DOHH2 (cell line): ENCODE measurements at regions not wholly inside any gene's neighbourhood (a gene's known extent, or its start where the extent isn't known, plus 50 kb on each side); places are given as distances from the start of the nearest gene placed in this dataset.

ENCODE experiments used
- H3F3A ChIP-seq: fragments of 200-600 bp; sonication (generic), shearing (Covaris generic); 2 replicates; pipeline ENCODE4 v1.6.0; 2016; ENCODE audit warnings: antibody characterized with exemption, mild to moderate bottlenecking; ENCODE audit not compliant: control insufficient read depth, insufficient read depth
- H3K27ac ChIP-seq: fragments of 200-600 bp; sonication (generic); 2 replicates; pipeline ENCODE4 v1.5.1; 2014; ENCODE audit warnings: low read depth, mild to moderate bottlenecking, low read length, moderate library complexity
- H3K27me3 ChIP-seq: fragments of 200-600 bp; sonication (generic); 2 replicates; pipeline ENCODE4 v1.6.1; 2014; ENCODE audit warnings: mild to moderate bottlenecking, low read length, mixed read lengths; ENCODE audit not compliant: control insufficient read depth
- H3K36me3 ChIP-seq: fragments of 200-600 bp; sonication (generic); 2 replicates; pipeline ENCODE4 v1.6.1; 2014; ENCODE audit warnings: mild to moderate bottlenecking, low read length, moderate library complexity, mixed read lengths; ENCODE audit not compliant: control insufficient read depth
- H3K4me1 ChIP-seq: fragments of 200-600 bp; sonication (generic); 2 replicates; pipeline ENCODE4 v1.6.1; 2014; ENCODE audit warnings: mild to moderate bottlenecking, low read length, mixed read lengths; ENCODE audit not compliant: control insufficient read depth
- H3K4me2 ChIP-seq: fragments of 200-600 bp; sonication (generic); 2 replicates; pipeline ENCODE4 v1.6.0; 2014; ENCODE audit warnings: mild to moderate bottlenecking, low read length, moderate library complexity
- H3K4me3 ChIP-seq: fragments of 200-600 bp; sonication (generic); 2 replicates; pipeline ENCODE4 v1.5.1; 2014; ENCODE audit warnings: mild to moderate bottlenecking, low read length, mixed read lengths
- H3K79me2 ChIP-seq: fragments of 200-600 bp; sonication (generic); 2 replicates; pipeline ENCODE4 v1.6.1; 2014; ENCODE audit warnings: mild to moderate bottlenecking, low read length, mixed read lengths; ENCODE audit not compliant: control insufficient read depth
- H3K9me2 ChIP-seq: fragments of 200-600 bp; sonication (generic); replicated peaks from 2 replicates; pipeline ENCODE4 v1.6.1; 2014; ENCODE audit warnings: mild to moderate bottlenecking, low read length, mixed read lengths; ENCODE audit not compliant: control insufficient read depth
- H3K9me3 ChIP-seq: fragments of 200-600 bp; sonication (generic); 2 replicates; pipeline ENCODE4 v1.6.1; 2014; ENCODE audit warnings: antibody characterized with exemption, low read length, mixed read lengths; ENCODE audit not compliant: control insufficient read depth, insufficient read depth
- H4K20me1 ChIP-seq: fragments of 200-600 bp; sonication (generic); 2 replicates; pipeline ENCODE4 v1.6.0; 2014; ENCODE audit warnings: low read depth, mild to moderate bottlenecking, antibody characterized with exemption, low read length, moderate library complexity; ENCODE audit not compliant: control insufficient read depth, insufficient read depth
- EZH2phosphoT487 ChIP-seq: fragments of 200-600 bp; sonication (generic); IDR thresholded peaks from 2 replicates; pipeline ENCODE4 v1.6.1; 2017; ENCODE audit warnings: borderline replicate concordance, mild to moderate bottlenecking, antibody characterized with exemption, low read length, moderate library complexity, mixed read lengths
- TF ChIP-seq, protein P1 (sequence below): fragments of 200-600 bp; sonication (generic); IDR thresholded peaks from one replicate; pipeline ENCODE4 v1.5.1; 2014; ENCODE audit warnings: antibody characterized with exemption, mild to moderate bottlenecking, low read depth, low read length; ENCODE audit not compliant: poor library complexity, severe bottlenecking

DNA sequence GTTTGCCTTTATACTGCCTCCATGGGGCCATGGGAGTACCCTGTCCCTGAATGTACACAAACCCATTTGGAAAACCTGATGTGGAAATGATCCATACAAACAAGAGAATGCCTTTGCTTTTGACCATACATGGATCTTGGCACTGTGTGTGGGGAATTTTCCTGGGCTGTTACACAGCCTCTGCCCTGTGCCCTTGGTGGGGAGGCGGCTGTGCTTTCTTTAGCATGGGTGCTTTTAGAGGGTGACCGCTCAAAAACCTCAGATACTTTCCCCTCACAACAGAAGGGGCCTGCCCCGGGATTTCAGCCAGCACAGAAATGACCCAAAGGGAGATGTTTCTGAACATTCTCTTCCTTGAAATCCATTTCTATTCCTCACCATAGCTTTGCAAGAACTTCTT lies 194.8 kb downstream of the LMO4 start:
- no peaks in the 10 kb centered on the region for H3K9me2 ChIP-seq
- no peaks in the 10 kb centered on the region for H3K27me3 ChIP-seq
- no peaks in the 10 kb centered on the region for H3F3A ChIP-seq
- H3K36me3 ChIP-seq: no peaks in the 10 kb centered on the region
- no peaks in the 10 kb centered on the region for H4K20me1 ChIP-seq
- no peaks in the 10 kb centered on the region for H3K9me3 ChIP-seq
- no peak overlapping the region for H3K4me2 ChIP-seq
- H3K27ac ChIP-seq: no peak overlapping the region
- no peaks in the 10 kb centered on the region for H3K4me1 ChIP-seq
- H3K79me2 ChIP-seq: no peaks in the 10 kb centered on the region
- TF ChIP-seq, protein P1, sequence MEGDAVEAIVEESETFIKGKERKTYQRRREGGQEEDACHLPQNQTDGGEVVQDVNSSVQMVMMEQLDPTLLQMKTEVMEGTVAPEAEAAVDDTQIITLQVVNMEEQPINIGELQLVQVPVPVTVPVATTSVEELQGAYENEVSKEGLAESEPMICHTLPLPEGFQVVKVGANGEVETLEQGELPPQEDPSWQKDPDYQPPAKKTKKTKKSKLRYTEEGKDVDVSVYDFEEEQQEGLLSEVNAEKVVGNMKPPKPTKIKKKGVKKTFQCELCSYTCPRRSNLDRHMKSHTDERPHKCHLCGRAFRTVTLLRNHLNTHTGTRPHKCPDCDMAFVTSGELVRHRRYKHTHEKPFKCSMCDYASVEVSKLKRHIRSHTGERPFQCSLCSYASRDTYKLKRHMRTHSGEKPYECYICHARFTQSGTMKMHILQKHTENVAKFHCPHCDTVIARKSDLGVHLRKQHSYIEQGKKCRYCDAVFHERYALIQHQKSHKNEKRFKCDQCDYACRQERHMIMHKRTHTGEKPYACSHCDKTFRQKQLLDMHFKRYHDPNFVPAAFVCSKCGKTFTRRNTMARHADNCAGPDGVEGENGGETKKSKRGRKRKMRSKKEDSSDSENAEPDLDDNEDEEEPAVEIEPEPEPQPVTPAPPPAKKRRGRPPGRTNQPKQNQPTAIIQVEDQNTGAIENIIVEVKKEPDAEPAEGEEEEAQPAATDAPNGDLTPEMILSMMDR: no peak
- TF ChIP-seq EZH2phosphoT487: no peak
- H3K4me3 ChIP-seq: no peak overlapping the region

- no peaks in the 10 kb centered on the region for H3K79me2 ChIP-seq
- H3K27ac ChIP-seq: no peak overlapping the region
- H3K4me1 ChIP-seq: no peaks in the 10 kb centered on the region
- no peaks in the 10 kb centered on the region for H3K9me2 ChIP-seq
- H3F3A ChIP-seq: no peaks in the 10 kb centered on the region
- H3K4me3 ChIP-seq: no peak overlapping the region
- TF ChIP-seq, protein P1: no peak
- TF ChIP-seq EZH2phosphoT487: no peak
- no peaks in the 10 kb centered on the region for H3K36me3 ChIP-seq
- no peaks in the 10 kb centered on the region for H3K27me3 ChIP-seq
- no peaks in the 10 kb centered on the region for H4K20me1 ChIP-seq
- H3K4me2 ChIP-seq: no peak overlapping the region
- H3K9me3 ChIP-seq: no peaks in the 10 kb centered on the region
Measured at GRCh38 chr1:87524021-87524754, 195.5 kb downstream of the LMO4 start.

- no peak overlapping the region for H3K27ac ChIP-seq
- H4K20me1 ChIP-seq: no peaks in the 10 kb centered on the region
- no peaks in the 10 kb centered on the region for H3F3A ChIP-seq
- TF ChIP-seq, protein P1: no peak
- TF ChIP-seq EZH2phosphoT487: no peak
- no peaks in the 10 kb centered on the region for H3K4me1 ChIP-seq
- H3K79me2 ChIP-seq: no peaks in the 10 kb centered on the region
- H3K9me3 ChIP-seq: no peaks in the 10 kb centered on the region
- H3K4me3 ChIP-seq: no peak overlapping the region
- no peak overlapping the region for H3K4me2 ChIP-seq
- no peaks in the 10 kb centered on the region for H3K36me3 ChIP-seq
- H3K27me3 ChIP-seq: no peaks in the 10 kb centered on the region
- H3K9me2 ChIP-seq: no peaks in the 10 kb centered on the region
Measured at GRCh38 chr1:87528754-87529517, 200.3 kb downstream of the LMO4 start.
